ENCODE measurements at regions not wholly inside any gene's neighbourhood (a gene's known extent, or its start where the extent isn't known, plus 50 kb on each side); places are given as distances from the start of the nearest gene placed in this dataset.

DNA sequence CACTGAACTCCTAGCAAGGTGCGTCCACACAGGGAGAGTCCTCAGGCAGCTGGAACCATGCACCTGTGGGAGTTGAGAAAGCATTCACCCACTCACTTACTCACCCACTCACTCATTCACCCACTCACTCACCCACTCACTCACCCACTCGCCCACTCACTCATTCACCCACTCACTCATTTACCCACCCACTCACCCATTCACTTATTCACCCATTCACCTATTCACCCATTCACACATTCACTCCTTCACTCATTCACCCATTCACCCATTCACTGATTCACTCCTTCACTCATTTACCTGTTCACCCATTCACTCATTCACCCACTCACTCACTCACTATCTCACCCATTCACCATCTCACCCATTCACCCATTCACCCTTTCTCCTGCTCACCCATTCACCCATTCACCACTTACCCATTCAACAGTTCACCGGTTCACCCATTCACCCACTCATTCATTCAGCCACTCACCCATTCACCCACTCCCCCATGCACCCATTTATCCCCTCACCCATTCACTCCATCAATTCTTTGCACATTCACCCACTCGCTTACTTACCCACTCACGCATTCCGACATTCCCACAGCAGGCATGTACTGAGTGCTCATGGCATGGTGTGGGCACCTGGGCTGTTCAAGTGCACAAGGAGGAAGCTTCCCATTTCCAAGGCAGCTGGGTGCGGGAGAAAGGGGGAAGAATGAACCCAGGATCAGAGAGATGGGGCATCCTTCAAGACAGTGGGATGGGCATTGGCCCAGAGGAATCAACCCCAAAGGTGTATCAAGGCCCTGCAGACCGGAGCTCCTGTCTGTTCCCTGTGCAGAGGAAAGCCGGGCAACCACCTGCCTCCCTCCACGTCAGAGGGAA lies 135.2 kb upstream of the C14orf180 start:
- TF ChIP-seq, protein P1, sequence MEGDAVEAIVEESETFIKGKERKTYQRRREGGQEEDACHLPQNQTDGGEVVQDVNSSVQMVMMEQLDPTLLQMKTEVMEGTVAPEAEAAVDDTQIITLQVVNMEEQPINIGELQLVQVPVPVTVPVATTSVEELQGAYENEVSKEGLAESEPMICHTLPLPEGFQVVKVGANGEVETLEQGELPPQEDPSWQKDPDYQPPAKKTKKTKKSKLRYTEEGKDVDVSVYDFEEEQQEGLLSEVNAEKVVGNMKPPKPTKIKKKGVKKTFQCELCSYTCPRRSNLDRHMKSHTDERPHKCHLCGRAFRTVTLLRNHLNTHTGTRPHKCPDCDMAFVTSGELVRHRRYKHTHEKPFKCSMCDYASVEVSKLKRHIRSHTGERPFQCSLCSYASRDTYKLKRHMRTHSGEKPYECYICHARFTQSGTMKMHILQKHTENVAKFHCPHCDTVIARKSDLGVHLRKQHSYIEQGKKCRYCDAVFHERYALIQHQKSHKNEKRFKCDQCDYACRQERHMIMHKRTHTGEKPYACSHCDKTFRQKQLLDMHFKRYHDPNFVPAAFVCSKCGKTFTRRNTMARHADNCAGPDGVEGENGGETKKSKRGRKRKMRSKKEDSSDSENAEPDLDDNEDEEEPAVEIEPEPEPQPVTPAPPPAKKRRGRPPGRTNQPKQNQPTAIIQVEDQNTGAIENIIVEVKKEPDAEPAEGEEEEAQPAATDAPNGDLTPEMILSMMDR (conservative IDR thresholded peaks at IDR 0.05; ENCODE audit: low read depth in 2 of 2): no peak
- no peak for TF ChIP-seq NANOG (IDR thresholded peaks at IDR 0.05; ENCODE audit: borderline replicate concordance)
- TF ChIP-seq EZH2 (IDR thresholded peaks at IDR 0.05; ENCODE audit: low read depth, unreplicated experiment): no peak
- no peak for TF ChIP-seq POLR2AphosphoS5 (IDR thresholded peaks at IDR 0.05; ENCODE audit: low read depth)
- TF ChIP-seq, protein P2, sequence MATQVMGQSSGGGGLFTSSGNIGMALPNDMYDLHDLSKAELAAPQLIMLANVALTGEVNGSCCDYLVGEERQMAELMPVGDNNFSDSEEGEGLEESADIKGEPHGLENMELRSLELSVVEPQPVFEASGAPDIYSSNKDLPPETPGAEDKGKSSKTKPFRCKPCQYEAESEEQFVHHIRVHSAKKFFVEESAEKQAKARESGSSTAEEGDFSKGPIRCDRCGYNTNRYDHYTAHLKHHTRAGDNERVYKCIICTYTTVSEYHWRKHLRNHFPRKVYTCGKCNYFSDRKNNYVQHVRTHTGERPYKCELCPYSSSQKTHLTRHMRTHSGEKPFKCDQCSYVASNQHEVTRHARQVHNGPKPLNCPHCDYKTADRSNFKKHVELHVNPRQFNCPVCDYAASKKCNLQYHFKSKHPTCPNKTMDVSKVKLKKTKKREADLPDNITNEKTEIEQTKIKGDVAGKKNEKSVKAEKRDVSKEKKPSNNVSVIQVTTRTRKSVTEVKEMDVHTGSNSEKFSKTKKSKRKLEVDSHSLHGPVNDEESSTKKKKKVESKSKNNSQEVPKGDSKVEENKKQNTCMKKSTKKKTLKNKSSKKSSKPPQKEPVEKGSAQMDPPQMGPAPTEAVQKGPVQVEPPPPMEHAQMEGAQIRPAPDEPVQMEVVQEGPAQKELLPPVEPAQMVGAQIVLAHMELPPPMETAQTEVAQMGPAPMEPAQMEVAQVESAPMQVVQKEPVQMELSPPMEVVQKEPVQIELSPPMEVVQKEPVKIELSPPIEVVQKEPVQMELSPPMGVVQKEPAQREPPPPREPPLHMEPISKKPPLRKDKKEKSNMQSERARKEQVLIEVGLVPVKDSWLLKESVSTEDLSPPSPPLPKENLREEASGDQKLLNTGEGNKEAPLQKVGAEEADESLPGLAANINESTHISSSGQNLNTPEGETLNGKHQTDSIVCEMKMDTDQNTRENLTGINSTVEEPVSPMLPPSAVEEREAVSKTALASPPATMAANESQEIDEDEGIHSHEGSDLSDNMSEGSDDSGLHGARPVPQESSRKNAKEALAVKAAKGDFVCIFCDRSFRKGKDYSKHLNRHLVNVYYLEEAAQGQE (IDR thresholded peaks at IDR 0.05; ENCODE audit: unreplicated experiment): no peak
- TF ChIP-seq CREB1 (CRISPR knock-in tag; IDR thresholded peaks at IDR 0.05; ENCODE audit: low read depth): no peak
- no peak for TF ChIP-seq EZH2phosphoT487 (IDR thresholded peaks at IDR 0.05; ENCODE audit: unreplicated experiment)
- TF ChIP-seq JUNB (IDR thresholded peaks at IDR 0.05; ENCODE audit: unreplicated experiment): no peak
- no peak for TF ChIP-seq ZNF114 (CRISPR knock-in tag; IDR thresholded peaks at IDR 0.05)
- no peak for TF ChIP-seq ZNF331 (CRISPR knock-in tag; IDR thresholded peaks at IDR 0.05; ENCODE audit: low read depth)
- no peak for TF ChIP-seq STAT1 (IDR thresholded peaks at IDR 0.05; ENCODE audit: unreplicated experiment)
- TF ChIP-seq, protein P3, sequence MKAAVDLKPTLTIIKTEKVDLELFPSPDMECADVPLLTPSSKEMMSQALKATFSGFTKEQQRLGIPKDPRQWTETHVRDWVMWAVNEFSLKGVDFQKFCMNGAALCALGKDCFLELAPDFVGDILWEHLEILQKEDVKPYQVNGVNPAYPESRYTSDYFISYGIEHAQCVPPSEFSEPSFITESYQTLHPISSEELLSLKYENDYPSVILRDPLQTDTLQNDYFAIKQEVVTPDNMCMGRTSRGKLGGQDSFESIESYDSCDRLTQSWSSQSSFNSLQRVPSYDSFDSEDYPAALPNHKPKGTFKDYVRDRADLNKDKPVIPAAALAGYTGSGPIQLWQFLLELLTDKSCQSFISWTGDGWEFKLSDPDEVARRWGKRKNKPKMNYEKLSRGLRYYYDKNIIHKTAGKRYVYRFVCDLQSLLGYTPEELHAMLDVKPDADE (IDR thresholded peaks at IDR 0.05): no peak

Measured in GM23338 (cell line).